GM12892 (cell line): ENCODE measurements at regions not wholly inside any gene's neighbourhood (a gene's known extent, or its start where the extent isn't known, plus 50 kb on each side); places are given as distances from the start of the nearest gene placed in this dataset.
"Not testable (repeated sequence)": the region's sequence is repeated elsewhere in the genome, so short reads cannot be mapped to it uniquely, and the experiment has no call there.

ENCODE experiments used
- DNase-seq: peaks from one replicate; pipeline ENCODE4 v3.0.0; 2011; ENCODE audit not compliant: insufficient read length
- FAIRE-seq: peaks from 2 replicates; lab custom pipeline; 2011; peaks lifted over from hg19 to GRCh38; lab: Jason Lieb, UNC
- POLR2A ChIP-seq: IDR thresholded peaks from 2 replicates; pipeline ENCODE4 v1.6.1; 2011; ENCODE audit warnings: low read depth, low read length, control low read depth
- POLR2AphosphoS5 ChIP-seq: IDR thresholded peaks from 2 replicates; pipeline ENCODE4 v1.6.1; 2011; ENCODE audit warnings: low read depth, low read length, control low read depth
- TAF1 ChIP-seq: IDR thresholded peaks from 2 replicates; pipeline ENCODE4 v1.6.1; 2011; ENCODE audit warnings: low read depth, mild to moderate bottlenecking, control low read depth, low read length, borderline replicate concordance

- not testable (repeated sequence) for DNase-seq, FAIRE-seq
These were observed 676.4 kb upstream of the ZNF337 start for GRCh38 chr20:26373066-26373465.

GRCh38 chr20:26354511-26354910, 657.9 kb upstream of the ZNF337 start:
- no peak for FAIRE-seq
- DNase-seq = no peak
- TF ChIP-seq POLR2A (no peak), POLR2AphosphoS5 (no peak), TAF1 (no peak)

GRCh38 chr20:26347396-26347795, 650.7 kb upstream of the ZNF337 start:
- TF ChIP-seq TAF1 = no peak
- no peak for TF ChIP-seq POLR2AphosphoS5
- TF ChIP-seq POLR2A = no peak
- FAIRE-seq = no peak
- no peak for DNase-seq

GRCh38 chr20:26340460-26341065, 643.9 kb upstream of the ZNF337 start:
- DNase-seq, FAIRE-seq: not testable (repeated sequence)

- no peak for TF ChIP-seq TAF1
- no peak for TF ChIP-seq POLR2A
- no peak for TF ChIP-seq POLR2AphosphoS5
- no peak for FAIRE-seq
- DNase-seq = no peak
These were observed 627.5 kb upstream of the ZNF337 start for GRCh38 chr20:26324177-26324576.

GRCh38 chr20:26315054-26315453, 618.4 kb upstream of the ZNF337 start:
- TF ChIP-seq POLR2AphosphoS5 (no peak), TAF1 (no peak), POLR2A (no peak)
- DNase-seq (no peak), FAIRE-seq (no peak)

GRCh38 chr20:26309720-26310119, 613.1 kb upstream of the ZNF337 start:
- not testable (repeated sequence) for DNase-seq, FAIRE-seq

GRCh38 chr20:26308961-26309360, 612.3 kb upstream of the ZNF337 start:
- DNase-seq = no peak
- TF ChIP-seq POLR2AphosphoS5 (no peak), TAF1 (no peak), POLR2A (no peak)
- FAIRE-seq = no peak

GRCh38 chr20:26295006-26295405, 598.4 kb upstream of the ZNF337 start:
- FAIRE-seq (no peak), DNase-seq (no peak)

GRCh38 chr20:26288379-26289061, 591.9 kb upstream of the ZNF337 start:
- not testable (repeated sequence) for DNase-seq, FAIRE-seq

More at GRCh38 chr20:26295006-26295405, 598.4 kb upstream of the ZNF337 start:
- no peak for TF ChIP-seq POLR2A
- no peak for TF ChIP-seq POLR2AphosphoS5
- TF ChIP-seq TAF1 = no peak

- DNase-seq (no peak), FAIRE-seq (no peak)
- TF ChIP-seq TAF1 = no peak
- TF ChIP-seq POLR2AphosphoS5 = no peak
- TF ChIP-seq POLR2A = no peak
These were observed 582.6 kb upstream of the ZNF337 start for GRCh38 chr20:26279238-26279637.

GRCh38 chr20:26277339-26277738, 580.7 kb upstream of the ZNF337 start:
- no peak for DNase-seq
- no peak for FAIRE-seq
- TF ChIP-seq POLR2A (no peak), TAF1 (no peak), POLR2AphosphoS5 (no peak)

- TF ChIP-seq POLR2AphosphoS5 = no peak
- no peak for TF ChIP-seq POLR2A
- TF ChIP-seq TAF1 = no peak
- DNase-seq (no peak), FAIRE-seq (no peak)
These were observed 580.0 kb upstream of the ZNF337 start for GRCh38 chr20:26276554-26277210.

GRCh38 chr20:26268762-26269161, 572.1 kb upstream of the ZNF337 start:
- not testable (repeated sequence) for FAIRE-seq, DNase-seq

GRCh38 chr20:26260925-26261324, 564.3 kb upstream of the ZNF337 start:
- not testable (repeated sequence) for FAIRE-seq, DNase-seq

- not testable (repeated sequence) for DNase-seq, FAIRE-seq
These were observed 555.8 kb upstream of the ZNF337 start for GRCh38 chr20:26252311-26252975.

- FAIRE-seq, DNase-seq: not testable (repeated sequence)
These were observed 554.7 kb upstream of the ZNF337 start for GRCh38 chr20:26251376-26251775.
